Endothelial cell of umbilical vein (primary cell): ENCODE measurements at regions not wholly inside any gene's neighbourhood (a gene's known extent, or its start where the extent isn't known, plus 50 kb on each side); places are given as distances from the start of the nearest gene placed in this dataset.

Experiments
- EZH2 ChIP-seq: IDR thresholded peaks from 2 replicates; pipeline ENCODE4 v1.6.1; 2012; ENCODE audit warnings: borderline replicate concordance, low read depth, mild to moderate bottlenecking, moderate library complexity, low read length, inconsistent platforms; ENCODE audit not compliant: severe bottlenecking
- GATA2 ChIP-seq: IDR thresholded peaks from 2 replicates; pipeline ENCODE4 v1.7.0; 2011; ENCODE audit warnings: low read depth, mild to moderate bottlenecking, moderate library complexity, mixed read lengths, low read length; ENCODE audit not compliant: insufficient read length, insufficient read depth
- JUN ChIP-seq: IDR thresholded peaks from 2 replicates; pipeline ENCODE4 v1.6.1; 2011; ENCODE audit warnings: borderline replicate concordance, low read depth; ENCODE audit not compliant: insufficient read length, insufficient read depth
- POLR2A ChIP-seq: IDR thresholded peaks from 2 replicates; pipeline ENCODE4 v1.6.1; 2012; ENCODE audit warnings: low read depth, mild to moderate bottlenecking, control low read depth, low read length
- POLR2AphosphoS5 ChIP-seq: IDR thresholded peaks from 2 replicates; pipeline ENCODE4 v1.6.1; 2012; ENCODE audit warnings: low read depth, mild to moderate bottlenecking, control low read depth, low read length, moderate library complexity; ENCODE audit not compliant: insufficient read depth
- TF ChIP-seq, protein P1 (sequence below), 2 donors: IDR thresholded peaks; 1 replicate in 1 of 2; 2 replicates in 1 of 2; pipeline ENCODE4 v1.5.1; 2011; ENCODE audit warnings: low read length in 2 of 2, mild to moderate bottlenecking in 2 of 2, moderate library complexity in 2 of 2, control low read depth in 1 of 2, inconsistent platforms in 1 of 2, low read depth in 1 of 2; ENCODE audit not compliant: insufficient read depth in 1 of 2; ENCODE audit errors: extremely low read depth in 1 of 2
- TF ChIP-seq, protein P2 (sequence below): IDR thresholded peaks from 2 replicates; pipeline ENCODE4 v1.6.1; 2011; ENCODE audit not compliant: insufficient read depth, insufficient read length

DNA sequence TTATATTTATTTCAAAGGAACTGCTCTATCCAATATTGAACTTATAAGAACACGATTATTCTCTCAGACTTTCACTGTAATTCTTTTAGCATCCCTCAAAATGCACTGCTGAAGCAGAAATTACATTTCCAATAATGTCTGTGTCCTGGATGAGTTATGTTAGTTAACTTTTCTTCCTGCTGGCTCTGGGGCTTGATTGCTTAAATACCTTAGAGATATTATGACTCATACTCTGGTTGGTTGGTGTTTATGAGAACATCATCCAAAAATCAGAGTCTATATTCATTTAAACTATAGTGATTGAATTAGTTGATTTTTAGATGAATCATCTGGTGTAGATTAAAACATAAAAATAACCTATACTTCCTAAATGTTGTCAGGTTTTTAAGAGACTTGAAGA, 246.3 kb upstream of the VWC2 start:
- TF ChIP-seq, protein P1, sequence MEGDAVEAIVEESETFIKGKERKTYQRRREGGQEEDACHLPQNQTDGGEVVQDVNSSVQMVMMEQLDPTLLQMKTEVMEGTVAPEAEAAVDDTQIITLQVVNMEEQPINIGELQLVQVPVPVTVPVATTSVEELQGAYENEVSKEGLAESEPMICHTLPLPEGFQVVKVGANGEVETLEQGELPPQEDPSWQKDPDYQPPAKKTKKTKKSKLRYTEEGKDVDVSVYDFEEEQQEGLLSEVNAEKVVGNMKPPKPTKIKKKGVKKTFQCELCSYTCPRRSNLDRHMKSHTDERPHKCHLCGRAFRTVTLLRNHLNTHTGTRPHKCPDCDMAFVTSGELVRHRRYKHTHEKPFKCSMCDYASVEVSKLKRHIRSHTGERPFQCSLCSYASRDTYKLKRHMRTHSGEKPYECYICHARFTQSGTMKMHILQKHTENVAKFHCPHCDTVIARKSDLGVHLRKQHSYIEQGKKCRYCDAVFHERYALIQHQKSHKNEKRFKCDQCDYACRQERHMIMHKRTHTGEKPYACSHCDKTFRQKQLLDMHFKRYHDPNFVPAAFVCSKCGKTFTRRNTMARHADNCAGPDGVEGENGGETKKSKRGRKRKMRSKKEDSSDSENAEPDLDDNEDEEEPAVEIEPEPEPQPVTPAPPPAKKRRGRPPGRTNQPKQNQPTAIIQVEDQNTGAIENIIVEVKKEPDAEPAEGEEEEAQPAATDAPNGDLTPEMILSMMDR (IDR thresholded peaks at IDR 0.05; ENCODE audit: extremely low read depth in 1 of 2, insufficient read depth in 1 of 2, low read depth in 1 of 2, low read length in 2 of 2), result no peak
- TF ChIP-seq, protein P2, sequence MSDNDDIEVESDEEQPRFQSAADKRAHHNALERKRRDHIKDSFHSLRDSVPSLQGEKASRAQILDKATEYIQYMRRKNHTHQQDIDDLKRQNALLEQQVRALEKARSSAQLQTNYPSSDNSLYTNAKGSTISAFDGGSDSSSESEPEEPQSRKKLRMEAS, result no peak
- no peak for TF ChIP-seq JUN
- no peak for TF ChIP-seq EZH2
- no peak for TF ChIP-seq POLR2A
- TF ChIP-seq GATA2, result no peak
- no peak for TF ChIP-seq POLR2AphosphoS5
